Tibial artery (tissue), 4 donors: ENCODE measurements at regions not wholly inside any gene's neighbourhood (a gene's known extent, or its start where the extent isn't known, plus 50 kb on each side); places are given as distances from the start of the nearest gene placed in this dataset.
"Not testable (repeated sequence)": the region's sequence is repeated elsewhere in the genome, so short reads cannot be mapped to it uniquely, and the experiment has no call there.

Experiments
- DNase-seq, 2 donors: peaks; one replicate each; pipeline ENCODE4 v3.0.0-alpha.2; 2019
- H3K27ac ChIP-seq, 2 donors: fragments of 200-600 bp; sonication (generic) in 1 of 2; 1 replicate in 1 of 2; 2 replicates in 1 of 2; pipeline ENCODE4 v1.5.1; 2018 to 2019; ENCODE audit warnings: mild to moderate bottlenecking in 1 of 2
- H3K27me3 ChIP-seq, 2 donors: fragments of 200-600 bp; sonication (generic) in 1 of 2; one replicate each; pipeline versions ENCODE4 v1.5.1 to v1.6.0; 2016 to 2019
- H3K36me3 ChIP-seq, 3 donors: fragments of 200-600 bp; sonication (generic) in 2 of 3; one replicate each; pipeline ENCODE4 v1.5.1; 2016 to 2019; ENCODE audit warnings: mild to moderate bottlenecking in 2 of 3
- H3K4me1 ChIP-seq, 4 donors: fragments of 200-600 bp; sonication (generic) in 2 of 4; 1 replicate in 3 of 4; 2 replicates in 1 of 4; pipeline ENCODE4 v1.5.1; 2016 to 2019
- H3K4me3 ChIP-seq, 2 donors: fragments of 200-600 bp; sonication (generic) in 1 of 2; 1 replicate in 1 of 2; 2 replicates in 1 of 2; pipeline ENCODE4 v1.5.1; 2018 to 2019; ENCODE audit warnings: mild to moderate bottlenecking in 2 of 2
- H3K9me3 ChIP-seq, 3 donors: fragments of 200-600 bp; sonication (generic) in 1 of 3; one replicate each; pipeline ENCODE4 v1.5.1; 2016 to 2019
- intact Hi-C: fragments of 100-400 bp; cut with DNase I; formaldehyde crosslinking; loops from one replicate; pipeline ENCODE4 v1.15.0; 2023; ENCODE audit warnings: low total_unique reads
- TF ChIP-seq, protein P1 (sequence below), 2 experiments: fragments of 200-600 bp in 1 of 2; fragments of 450-650 bp in 1 of 2; IDR thresholded peaks; one replicate each; pipeline ENCODE4 v1.5.1; 2017 to 2019; ENCODE audit warnings: antibody characterized with exemption in 2 of 2, mild to moderate bottlenecking in 1 of 2, moderate library complexity in 1 of 2

- intact Hi-C loops: no loop called here
- Histone ChIP-seq H3K27me3 (no peaks in the 10 kb centered on the region), H3K4me1 (no peaks in the 10 kb centered on the region), H3K27ac (no peak overlapping the region), H3K9me3 (no peaks in the 10 kb centered on the region), H3K36me3 (no peaks in the 10 kb centered on the region), H3K4me3 (no peak overlapping the region)
- TF ChIP-seq, protein P1, sequence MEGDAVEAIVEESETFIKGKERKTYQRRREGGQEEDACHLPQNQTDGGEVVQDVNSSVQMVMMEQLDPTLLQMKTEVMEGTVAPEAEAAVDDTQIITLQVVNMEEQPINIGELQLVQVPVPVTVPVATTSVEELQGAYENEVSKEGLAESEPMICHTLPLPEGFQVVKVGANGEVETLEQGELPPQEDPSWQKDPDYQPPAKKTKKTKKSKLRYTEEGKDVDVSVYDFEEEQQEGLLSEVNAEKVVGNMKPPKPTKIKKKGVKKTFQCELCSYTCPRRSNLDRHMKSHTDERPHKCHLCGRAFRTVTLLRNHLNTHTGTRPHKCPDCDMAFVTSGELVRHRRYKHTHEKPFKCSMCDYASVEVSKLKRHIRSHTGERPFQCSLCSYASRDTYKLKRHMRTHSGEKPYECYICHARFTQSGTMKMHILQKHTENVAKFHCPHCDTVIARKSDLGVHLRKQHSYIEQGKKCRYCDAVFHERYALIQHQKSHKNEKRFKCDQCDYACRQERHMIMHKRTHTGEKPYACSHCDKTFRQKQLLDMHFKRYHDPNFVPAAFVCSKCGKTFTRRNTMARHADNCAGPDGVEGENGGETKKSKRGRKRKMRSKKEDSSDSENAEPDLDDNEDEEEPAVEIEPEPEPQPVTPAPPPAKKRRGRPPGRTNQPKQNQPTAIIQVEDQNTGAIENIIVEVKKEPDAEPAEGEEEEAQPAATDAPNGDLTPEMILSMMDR (IDR thresholded peaks at IDR 0.05): no peak
- no peak for DNase-seq
Observed at GRCh38 chr2:84126530-84126929, 332.6 kb downstream of the SUCLG1 start.

GRCh38 chr2:84126084-84126483, 333.0 kb downstream of the SUCLG1 start:
- no peaks in the 10 kb centered on the region for H3K4me1 ChIP-seq
- H3K27me3 ChIP-seq: no peaks in the 10 kb centered on the region
- no peaks in the 10 kb centered on the region for H3K36me3 ChIP-seq
- TF ChIP-seq, protein P1 (IDR thresholded peaks at IDR 0.05): no peak
- DNase-seq: no peak
- no peak overlapping the region for H3K27ac ChIP-seq
- H3K4me3 ChIP-seq: no peak overlapping the region
- no peaks in the 10 kb centered on the region for H3K9me3 ChIP-seq
- intact Hi-C loops: no loop called here

DNA sequence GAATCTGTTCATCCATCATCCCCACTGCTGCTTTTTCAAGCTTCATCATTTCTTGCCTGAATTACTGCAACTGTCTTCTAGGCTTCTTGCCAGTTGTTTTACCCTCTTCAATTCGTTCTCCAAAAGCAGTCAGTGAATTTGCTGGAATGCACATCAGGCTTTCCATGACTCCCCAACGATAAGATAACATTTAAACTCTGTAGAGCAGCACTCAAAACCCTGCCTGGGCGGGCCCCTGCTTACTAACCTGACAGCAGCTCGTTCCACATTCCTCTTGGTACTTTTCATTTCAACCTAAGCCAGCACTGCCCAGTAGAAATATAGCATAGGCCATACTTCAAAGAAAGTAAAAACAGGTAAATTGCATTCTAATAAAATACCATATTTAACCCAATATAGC, 342.9 kb downstream of the SUCLG1 start:
- Histone ChIP-seq H3K27me3 (no peaks in the 10 kb centered on the region), H3K27ac (no peak overlapping the region), H3K36me3 (no peaks in the 10 kb centered on the region), H3K4me3 (no peak overlapping the region), H3K4me1 (no peaks in the 10 kb centered on the region), H3K9me3 (peaks cover 0 to 4% (median 3%) of the 10 kb centered on the region in 3 donors)
- DNase-seq: no peak
- intact Hi-C loops: no loop called here
- TF ChIP-seq, protein P1 (IDR thresholded peaks at IDR 0.05): no peak

GRCh38 chr2:84115173-84115857, 343.8 kb downstream of the SUCLG1 start:
- intact Hi-C loops: no loop called here
- DNase-seq: no peak
- no peaks in the 10 kb centered on the region for H3K27me3 ChIP-seq
- H3K36me3 ChIP-seq: no peaks in the 10 kb centered on the region
- no peak overlapping the region for H3K27ac ChIP-seq
- no peak overlapping the region for H3K4me3 ChIP-seq
- H3K9me3 ChIP-seq: peaks cover 0 to 4% (median 3%) of the 10 kb centered on the region in 3 donors
- H3K4me1 ChIP-seq: no peaks in the 10 kb centered on the region
- TF ChIP-seq, protein P1 (IDR thresholded peaks at IDR 0.05): no peak

DNA sequence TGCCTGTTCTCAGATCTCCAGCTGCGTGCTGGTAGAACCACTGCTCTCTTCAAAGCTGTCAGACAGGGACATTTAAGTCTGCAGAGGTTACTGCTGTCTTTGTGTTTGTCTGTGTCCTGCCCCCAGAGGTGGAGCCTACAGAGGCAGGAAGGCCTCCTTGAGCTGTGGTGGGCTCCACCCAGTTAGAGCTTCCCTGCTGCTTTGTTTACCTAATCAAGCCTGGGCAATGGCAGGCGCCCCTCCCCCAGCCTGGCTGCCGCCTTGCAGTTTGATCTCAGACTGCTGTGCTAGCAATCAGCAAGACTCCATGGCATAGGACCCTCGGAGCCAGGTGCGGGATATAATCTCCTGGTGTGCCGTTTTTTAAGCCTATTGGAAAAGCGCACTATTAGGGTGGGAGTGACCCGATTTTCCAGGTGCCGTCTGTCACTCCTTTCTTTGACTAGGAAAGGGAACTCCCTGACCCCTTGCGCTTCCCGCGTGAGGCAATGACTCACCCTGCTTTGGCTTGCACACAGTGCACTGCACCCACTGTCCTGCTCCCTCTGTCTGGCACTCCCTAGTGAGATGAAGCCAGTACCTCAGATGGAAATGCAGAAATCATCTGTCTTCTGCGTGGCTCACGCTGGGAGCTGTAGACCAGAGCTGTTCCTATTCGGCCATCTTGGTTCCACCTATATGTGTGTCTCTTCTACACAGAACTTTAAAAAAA, 355.1 kb downstream of the SUCLG1 start:
- H3K27me3 ChIP-seq, H3K27ac ChIP-seq, H3K4me3 ChIP-seq, intact Hi-C loops, H3K4me1 ChIP-seq, H3K9me3 ChIP-seq, H3K36me3 ChIP-seq, DNase-seq: not testable (repeated sequence)

DNA sequence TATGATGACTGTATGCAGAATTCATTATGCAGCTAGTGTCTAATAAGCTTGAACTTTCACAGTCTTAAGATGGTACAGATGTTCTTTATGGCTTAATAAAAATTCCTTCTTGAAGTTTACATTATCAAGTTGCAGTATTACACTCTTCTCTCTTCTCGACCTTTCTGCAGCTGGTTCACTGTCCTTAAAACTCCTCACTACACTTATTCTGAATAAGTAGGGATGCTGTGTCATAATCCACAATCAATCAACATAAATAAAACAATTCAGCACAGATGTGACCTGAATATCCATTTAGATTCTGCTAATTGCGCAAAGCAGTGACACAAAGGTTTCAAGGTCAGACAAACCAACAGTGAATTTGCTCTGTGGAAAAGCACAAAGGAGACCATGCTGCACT, 356.8 kb downstream of the SUCLG1 start:
- no peak overlapping the region for H3K27ac ChIP-seq
- no peaks in the 10 kb centered on the region for H3K27me3 ChIP-seq
- intact Hi-C loops: no loop called here
- no peaks in the 10 kb centered on the region for H3K36me3 ChIP-seq
- DNase-seq: no peak
- no peaks in the 10 kb centered on the region for H3K4me1 ChIP-seq
- TF ChIP-seq, protein P1 (IDR thresholded peaks at IDR 0.05): no peak
- H3K4me3 ChIP-seq: no peak overlapping the region
- H3K9me3 ChIP-seq: peaks cover 0 to 7% (median 2%) of the 10 kb centered on the region in 3 donors
